ENCODE measurements at regions not wholly inside any gene's neighbourhood (a gene's known extent, or its start where the extent isn't known, plus 50 kb on each side); places are given as distances from the start of the nearest gene placed in this dataset.

DNA sequence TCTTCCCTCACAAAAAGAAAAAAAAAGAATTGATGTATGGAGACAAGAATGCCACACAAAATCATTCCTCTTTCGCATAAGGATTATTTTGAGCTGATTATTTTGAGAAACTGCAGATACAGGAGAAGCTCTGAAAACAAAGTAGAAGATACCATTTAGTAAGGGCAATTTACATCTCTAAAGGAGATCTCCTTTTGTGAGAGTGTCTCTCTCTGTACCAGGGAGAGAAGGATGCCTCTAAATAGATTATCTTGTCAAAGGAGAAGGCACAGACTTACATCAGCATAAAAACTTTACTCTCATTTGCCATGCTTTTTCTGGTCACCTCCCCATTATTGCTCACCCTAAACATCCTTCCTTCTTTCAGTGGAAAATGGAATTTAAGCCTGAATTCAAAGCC lies 747.9 kb upstream of the COBL start:
- DNase-seq = no peak
- Histone ChIP-seq H3K4me1 (no peaks in the 10 kb centered on the region), H3K36me3 (no peaks in the 10 kb centered on the region), H3K27me3 (no peaks in the 10 kb centered on the region), H3K27ac (no peak overlapping the region), H3K4me3 (no peak overlapping the region), H3K9me3 (no peaks in the 10 kb centered on the region)
- TF ChIP-seq POLR2A (IDR thresholded peaks at IDR 0.05) (no peak), EP300 (IDR thresholded peaks at IDR 0.05; ENCODE audit: low read depth) (no peak), POLR2AphosphoS5 (IDR thresholded peaks at IDR 0.05) (no peak)
- TF ChIP-seq, protein P1, sequence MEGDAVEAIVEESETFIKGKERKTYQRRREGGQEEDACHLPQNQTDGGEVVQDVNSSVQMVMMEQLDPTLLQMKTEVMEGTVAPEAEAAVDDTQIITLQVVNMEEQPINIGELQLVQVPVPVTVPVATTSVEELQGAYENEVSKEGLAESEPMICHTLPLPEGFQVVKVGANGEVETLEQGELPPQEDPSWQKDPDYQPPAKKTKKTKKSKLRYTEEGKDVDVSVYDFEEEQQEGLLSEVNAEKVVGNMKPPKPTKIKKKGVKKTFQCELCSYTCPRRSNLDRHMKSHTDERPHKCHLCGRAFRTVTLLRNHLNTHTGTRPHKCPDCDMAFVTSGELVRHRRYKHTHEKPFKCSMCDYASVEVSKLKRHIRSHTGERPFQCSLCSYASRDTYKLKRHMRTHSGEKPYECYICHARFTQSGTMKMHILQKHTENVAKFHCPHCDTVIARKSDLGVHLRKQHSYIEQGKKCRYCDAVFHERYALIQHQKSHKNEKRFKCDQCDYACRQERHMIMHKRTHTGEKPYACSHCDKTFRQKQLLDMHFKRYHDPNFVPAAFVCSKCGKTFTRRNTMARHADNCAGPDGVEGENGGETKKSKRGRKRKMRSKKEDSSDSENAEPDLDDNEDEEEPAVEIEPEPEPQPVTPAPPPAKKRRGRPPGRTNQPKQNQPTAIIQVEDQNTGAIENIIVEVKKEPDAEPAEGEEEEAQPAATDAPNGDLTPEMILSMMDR (IDR thresholded peaks at IDR 0.05) = no peak
- intact Hi-C loops (cut with DNase I; ENCODE audit: low total_unique reads) (no loop called here), in situ Hi-C loops (cut with MboI; ENCODE audit: low pct_ligation_motif_present in 1 of 4, low pct_unique_long_range_greater_than_20kb in 1 of 4, low sequenced_read_pairs in 3 of 4) (no loop called here)
- 83 to 89% methylated on average over 1 of the region's 1 CpG for WGBS, 2 donors (ENCODE audit: low coverage in 1 of 2)

DNA sequence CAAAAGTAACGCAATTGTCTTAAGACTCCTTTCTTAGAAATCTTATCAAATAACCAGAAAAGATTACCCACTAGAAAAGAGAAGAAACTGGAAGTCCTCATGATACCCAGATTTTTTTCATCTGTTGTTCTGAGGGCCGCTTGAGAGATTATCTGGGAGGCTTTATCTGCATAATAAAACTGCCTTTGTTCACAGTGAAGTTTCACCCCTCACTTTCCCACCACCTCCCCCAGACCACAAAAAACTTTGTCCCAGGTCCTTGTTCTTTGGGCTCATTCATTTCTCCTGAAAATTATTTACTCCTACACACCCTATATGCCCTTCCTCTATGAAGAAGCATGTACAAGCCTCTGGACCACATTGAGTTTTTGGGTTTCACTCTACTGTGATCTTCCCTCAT lies 745.1 kb upstream of the COBL start:
- no peaks in the 10 kb centered on the region for H3K27me3 ChIP-seq
- no peak overlapping the region for H3K27ac ChIP-seq
- in situ Hi-C loops (cut with MboI; ENCODE audit: low pct_ligation_motif_present in 1 of 4, low pct_unique_long_range_greater_than_20kb in 1 of 4, low sequenced_read_pairs in 3 of 4) = no loop called here
- no peaks in the 10 kb centered on the region for H3K4me1 ChIP-seq
- DNase-seq = no peak
- no peak for TF ChIP-seq EP300 (IDR thresholded peaks at IDR 0.05; ENCODE audit: low read depth)
- TF ChIP-seq, protein P1 (IDR thresholded peaks at IDR 0.05) = no peak
- TF ChIP-seq POLR2A (IDR thresholded peaks at IDR 0.05) = no peak
- TF ChIP-seq POLR2AphosphoS5 (IDR thresholded peaks at IDR 0.05) = no peak
- H3K9me3 ChIP-seq = no peaks in the 10 kb centered on the region
- intact Hi-C loops (cut with DNase I; ENCODE audit: low total_unique reads) = no loop called here
- H3K4me3 ChIP-seq = no peak overlapping the region
- 82 to 89% methylated on average over 2 of the region's 2 CpGs for WGBS, 2 donors (ENCODE audit: low coverage in 1 of 2)
- no peaks in the 10 kb centered on the region for H3K36me3 ChIP-seq

DNA sequence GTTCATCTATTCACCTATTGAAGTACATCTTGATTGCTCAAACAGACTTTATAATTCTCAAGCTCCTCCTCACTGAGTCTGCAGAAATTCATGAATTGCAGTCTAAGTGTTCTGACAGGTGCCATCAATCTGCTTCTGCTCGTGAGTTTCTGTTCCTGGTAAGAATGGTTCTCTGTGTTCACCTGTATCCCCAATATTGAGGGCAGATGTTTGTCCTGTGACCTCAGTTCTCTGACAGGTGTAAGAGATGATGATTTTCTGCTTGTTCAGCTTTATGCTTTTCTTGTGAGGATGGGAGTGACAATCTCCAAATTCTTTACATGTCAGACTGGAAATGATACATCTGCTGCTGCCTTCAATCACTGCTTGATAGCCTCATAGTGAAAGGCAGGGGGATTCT lies 736.9 kb upstream of the COBL start:
- no peak for DNase-seq
- TF ChIP-seq POLR2A (IDR thresholded peaks at IDR 0.05) = no peak
- TF ChIP-seq POLR2AphosphoS5 (IDR thresholded peaks at IDR 0.05) = no peak
- TF ChIP-seq EP300 (IDR thresholded peaks at IDR 0.05; ENCODE audit: low read depth) = no peak
- TF ChIP-seq, protein P1 (IDR thresholded peaks at IDR 0.05) = no peak
- Histone ChIP-seq H3K9me3 (no peaks in the 10 kb centered on the region), H3K27ac (no peak overlapping the region), H3K27me3 (no peaks in the 10 kb centered on the region), H3K4me1 (no peaks in the 10 kb centered on the region), H3K4me3 (no peak overlapping the region), H3K36me3 (no peaks in the 10 kb centered on the region)
- WGBS, 2 donors (ENCODE audit: low coverage in 1 of 2) = 0 to 57% methylated on average over 1 of the region's 1 CpG
- in situ Hi-C loops (cut with MboI; ENCODE audit: low pct_ligation_motif_present in 1 of 4, low pct_unique_long_range_greater_than_20kb in 1 of 4, low sequenced_read_pairs in 3 of 4) (no loop called here), intact Hi-C loops (cut with DNase I; ENCODE audit: low total_unique reads) (no loop called here)

DNA sequence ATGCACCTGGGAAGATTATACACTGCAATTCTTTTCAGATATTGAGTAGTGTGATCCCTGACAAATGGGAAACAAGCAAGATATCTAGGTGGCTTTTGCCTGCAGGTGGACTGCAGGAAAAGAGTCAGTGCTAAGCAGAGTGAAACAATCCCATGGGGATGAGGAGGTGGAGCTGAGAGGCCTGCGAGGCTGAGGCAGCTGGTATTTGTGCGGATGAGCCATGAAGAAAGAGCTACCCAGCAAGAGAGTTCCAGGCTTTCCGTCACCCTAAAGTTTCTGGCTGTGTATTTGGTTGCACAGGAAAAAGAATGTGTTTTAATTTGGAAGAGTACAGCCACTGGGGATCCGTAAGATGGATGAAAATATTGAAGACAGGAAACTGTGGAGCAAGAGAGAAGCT lies 714.1 kb upstream of the COBL start:
- Histone ChIP-seq H3K4me3 (no peak overlapping the region), H3K9me3 (no peaks in the 10 kb centered on the region), H3K27me3 (no peaks in the 10 kb centered on the region), H3K27ac (no peak overlapping the region), H3K36me3 (no peaks in the 10 kb centered on the region), H3K4me1 (no peaks in the 10 kb centered on the region)
- DNase-seq = no peak
- no peak for TF ChIP-seq EP300 (IDR thresholded peaks at IDR 0.05; ENCODE audit: low read depth)
- no peak for TF ChIP-seq POLR2A (IDR thresholded peaks at IDR 0.05)
- no peak for TF ChIP-seq POLR2AphosphoS5 (IDR thresholded peaks at IDR 0.05)
- in situ Hi-C loops (cut with MboI; ENCODE audit: low pct_ligation_motif_present in 1 of 4, low pct_unique_long_range_greater_than_20kb in 1 of 4, low sequenced_read_pairs in 3 of 4) = no loop called here
- WGBS, 2 donors (ENCODE audit: low coverage in 1 of 2) = 85 to 91% methylated on average over 4 of the region's 4 CpGs
- intact Hi-C loops (cut with DNase I; ENCODE audit: low total_unique reads) = no loop called here

DNA sequence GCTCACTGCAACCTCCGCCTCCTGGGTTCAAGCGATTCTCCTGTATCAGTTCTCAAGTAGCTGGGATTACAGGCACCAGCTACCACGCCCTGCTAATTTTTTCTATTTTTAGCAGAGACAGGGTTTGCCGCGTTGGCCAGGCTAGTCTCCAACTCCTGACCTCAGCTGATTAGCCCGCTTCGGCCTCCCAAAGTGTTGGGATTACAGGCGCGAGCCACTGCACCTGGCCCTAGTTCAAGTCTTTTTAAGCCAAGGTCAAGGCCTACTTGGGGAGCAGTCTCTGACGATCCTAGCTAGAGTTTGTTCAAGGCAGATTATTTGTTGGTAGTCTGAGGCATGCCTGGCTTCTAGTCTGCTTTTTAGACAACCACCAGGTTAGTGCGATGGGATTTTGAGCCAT lies 709.5 kb upstream of the COBL start:
- Histone ChIP-seq H3K9me3 (no peaks in the 10 kb centered on the region), H3K4me1 (no peaks in the 10 kb centered on the region), H3K27me3 (no peaks in the 10 kb centered on the region), H3K36me3 (no peaks in the 10 kb centered on the region), H3K27ac (no peak overlapping the region), H3K4me3 (no peak overlapping the region)
- no peak for TF ChIP-seq EP300 (IDR thresholded peaks at IDR 0.05; ENCODE audit: low read depth)
- DNase-seq = no peak
- intact Hi-C loops (cut with DNase I; ENCODE audit: low total_unique reads) = no loop called here
- in situ Hi-C loops (cut with MboI; ENCODE audit: low pct_ligation_motif_present in 1 of 4, low pct_unique_long_range_greater_than_20kb in 1 of 4, low sequenced_read_pairs in 3 of 4) = no loop called here
- 80 to 86% methylated on average over 11 of the region's 11 CpGs for WGBS, 2 donors (ENCODE audit: low coverage in 1 of 2)
